Left hindlimb (tissue), 1 donor: ENCODE measurements at regions not wholly inside any gene's neighbourhood (a gene's known extent, or its start where the extent isn't known, plus 50 kb on each side); places are given as distances from the start of the nearest gene placed in this dataset.
"Not testable (repeated sequence)": the region's sequence is repeated elsewhere in the genome, so short reads cannot be mapped to it uniquely, and the experiment has no call there.

Experiments
- DNase-seq: peaks from one replicate; pipeline ENCODE4 v3.0.0-alpha.2; 2018

GRCh38 chr10:42989481-42989921, 87.4 kb upstream of the RET start:
- no peak for DNase-seq

- no peak for DNase-seq
Measured at GRCh38 chr10:42990016-42990720, 86.7 kb upstream of the RET start.

- DNase-seq = no peak
Measured at GRCh38 chr10:42990721-42991441, 86.0 kb upstream of the RET start.

- no peak for DNase-seq
Measured at GRCh38 chr10:42991442-42992098, 85.3 kb upstream of the RET start.

GRCh38 chr10:42992156-42992956, 84.5 kb upstream of the RET start:
- DNase-seq = no peak

- DNase-seq = no peak
Measured at GRCh38 chr10:42992957-42993390, 83.9 kb upstream of the RET start.

GRCh38 chr10:42994909-42995308, 82.0 kb upstream of the RET start:
- DNase-seq = not testable (repeated sequence)

- DNase-seq = no peak
Measured at GRCh38 chr10:42995537-42995936, 81.3 kb upstream of the RET start.

- no peak for DNase-seq
Measured at GRCh38 chr10:42996588-42996987, 80.3 kb upstream of the RET start.

GRCh38 chr10:42997151-42997848, 79.6 kb upstream of the RET start:
- DNase-seq = no peak

- no peak for DNase-seq
Measured at GRCh38 chr10:42997849-42998165, 79.1 kb upstream of the RET start.

- DNase-seq = no peak
Measured at GRCh38 chr10:42998481-42999384, 78.1 kb upstream of the RET start.

GRCh38 chr10:42999385-43000020, 77.4 kb upstream of the RET start:
- no peak for DNase-seq

- no peak for DNase-seq
Measured at GRCh38 chr10:43000021-43000411, 76.9 kb upstream of the RET start.

GRCh38 chr10:43000651-43001426, 76.0 kb upstream of the RET start:
- DNase-seq = no peak

GRCh38 chr10:43001427-43001795, 75.5 kb upstream of the RET start:
- no peak for DNase-seq

GRCh38 chr10:43002596-43002995, 74.3 kb upstream of the RET start:
- DNase-seq = no peak

GRCh38 chr10:43006490-43006889, 70.4 kb upstream of the RET start:
- DNase-seq = no peak

- no peak for DNase-seq
Measured at GRCh38 chr10:43012578-43012977, 64.3 kb upstream of the RET start.

GRCh38 chr10:43013065-43013464, 63.8 kb upstream of the RET start:
- DNase-seq = no peak
